GM19452 (cell line): ENCODE measurements at regions not wholly inside any gene's neighbourhood (a gene's known extent, or its start where the extent isn't known, plus 50 kb on each side); places are given as distances from the start of the nearest gene placed in this dataset.

ENCODE experiments used
- ATAC-seq: cut with Tn5 transposase; IDR thresholded peaks from one replicate; pipeline ENCODE4 v1.9.1; 2021; ENCODE audit not compliant: unreplicated experiment

DNA sequence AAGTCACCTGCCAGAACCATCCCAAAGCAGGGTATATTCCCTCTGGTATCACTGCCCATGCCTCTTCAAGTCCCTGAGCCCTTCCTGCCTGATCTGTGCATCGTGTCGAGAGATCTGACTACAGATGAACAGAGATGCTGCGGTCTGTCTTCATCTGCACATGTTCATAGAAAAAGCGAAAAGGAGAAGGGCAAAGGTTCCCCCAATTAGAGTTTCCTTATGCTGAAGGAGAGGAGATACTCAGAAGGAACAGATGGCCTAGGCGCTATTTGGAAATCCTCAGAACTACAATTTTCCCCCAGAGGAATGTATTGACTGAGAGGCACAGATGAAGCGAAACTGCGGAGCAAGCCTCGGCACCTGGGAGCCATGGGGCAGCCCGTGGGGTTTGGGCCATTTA is 170.9 kb downstream of the SEC61B start:
- ATAC-seq: no peak

DNA sequence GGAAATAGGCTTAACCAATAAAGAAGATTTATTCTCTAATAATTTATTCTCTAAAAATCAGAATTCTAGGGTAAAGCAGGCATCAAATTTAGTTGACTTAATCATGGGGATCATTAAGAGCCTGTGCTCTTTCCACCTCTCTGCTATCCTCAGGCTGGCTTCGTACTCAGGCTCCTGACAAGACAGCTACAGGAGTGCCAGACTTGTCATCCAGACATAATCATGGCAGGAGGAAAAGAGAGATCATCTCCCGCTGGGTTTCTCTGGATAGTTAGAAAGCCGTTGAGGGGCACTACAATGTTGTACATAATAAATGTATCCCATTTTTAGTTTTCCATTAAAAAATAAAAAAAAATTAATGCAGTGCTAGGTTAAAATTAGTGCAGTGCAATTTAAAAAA is 171.9 kb downstream of the SEC61B start:
- ATAC-seq: no peak

GRCh38 chr9:99398241-99398640 is 176.2 kb downstream of the SEC61B start:
- no peak for ATAC-seq

- no peak for ATAC-seq
These were observed 177.4 kb downstream of the SEC61B start for GRCh38 chr9:99399474-99399873.

DNA sequence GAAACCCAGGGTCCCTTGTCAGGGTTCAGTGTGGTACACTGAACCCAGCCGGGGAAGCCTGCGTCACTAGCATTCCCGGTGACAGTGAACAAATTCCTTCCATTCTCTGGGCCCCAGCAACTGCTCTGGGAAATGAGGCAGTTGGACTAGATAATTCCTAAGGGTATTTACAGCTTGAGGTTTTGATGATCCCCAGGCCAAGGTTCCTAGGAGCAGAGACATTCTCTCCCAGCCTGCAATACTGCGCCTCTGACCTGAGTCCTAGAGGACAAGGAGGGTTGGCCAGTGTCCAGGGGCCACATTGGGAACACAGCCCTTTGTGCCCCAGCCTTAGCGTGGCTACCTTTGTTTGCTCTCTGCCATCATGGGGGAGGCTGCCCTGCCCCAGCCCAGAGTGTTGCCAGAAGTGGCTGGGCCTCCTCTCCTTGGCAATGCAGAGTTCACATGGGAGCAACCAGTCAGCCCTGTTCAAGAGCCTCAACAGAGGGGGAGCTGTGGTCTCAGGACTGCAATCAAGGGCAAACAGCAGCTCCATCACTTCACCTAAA is 178.2 kb downstream of the SEC61B start:
- no peak for ATAC-seq

GRCh38 chr9:99401680-99402504 is 179.8 kb downstream of the SEC61B start:
- ATAC-seq: no peak

GRCh38 chr9:99403371-99403770 is 181.3 kb downstream of the SEC61B start:
- ATAC-seq: no peak

GRCh38 chr9:99405359-99405758 is 183.3 kb downstream of the SEC61B start:
- ATAC-seq: no peak

GRCh38 chr9:99406939-99407338 is 184.9 kb downstream of the SEC61B start:
- no peak for ATAC-seq

DNA sequence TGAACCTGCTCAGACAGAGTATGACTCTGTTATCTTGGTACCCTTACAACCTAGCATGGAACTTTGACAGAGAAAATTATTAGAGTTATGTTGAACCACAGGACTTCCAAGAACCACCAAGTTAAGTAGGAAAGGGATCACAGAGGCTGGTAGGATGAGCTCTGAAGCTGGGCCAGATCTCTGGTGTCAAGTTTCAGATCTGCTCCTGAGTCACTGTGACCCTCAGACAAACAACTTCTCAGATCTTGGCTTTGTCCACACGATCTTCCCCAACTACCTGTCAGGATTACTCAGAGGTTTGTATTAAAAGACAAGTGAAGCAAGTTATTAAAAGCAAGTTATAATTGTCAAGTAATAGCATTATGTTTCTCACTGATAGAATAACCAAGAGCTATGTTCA is 189.0 kb downstream of the SEC61B start:
- ATAC-seq: no peak

DNA sequence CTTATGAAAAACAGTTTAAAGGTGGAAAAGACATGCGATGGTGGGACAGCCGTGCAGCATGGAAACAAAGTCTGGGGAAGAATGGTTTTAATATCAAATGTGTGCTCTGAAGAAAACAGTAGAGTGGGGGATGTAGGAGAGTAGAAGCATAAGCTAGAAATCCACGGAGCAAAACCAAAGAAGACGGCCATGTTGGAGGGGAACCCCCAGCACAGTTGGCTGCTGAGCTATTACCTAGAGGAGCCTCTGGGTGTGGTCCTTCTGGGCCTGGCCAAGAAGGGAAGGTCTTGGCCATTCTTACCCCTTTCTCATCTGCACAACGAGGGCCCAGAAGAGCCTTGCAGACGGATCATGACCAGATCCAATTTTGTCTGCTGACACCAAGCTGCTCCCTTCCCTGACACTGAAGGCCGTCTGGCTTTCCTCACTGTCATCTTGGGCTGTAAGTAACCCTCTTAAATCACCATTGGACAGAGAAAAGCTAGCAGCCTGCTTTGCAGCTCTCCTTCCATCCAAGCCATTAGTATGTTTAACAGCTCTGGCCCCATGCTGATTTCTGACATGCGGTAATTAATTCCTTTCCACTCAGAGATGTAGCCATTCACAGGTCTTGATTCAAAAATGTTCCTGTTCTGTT is 189.5 kb downstream of the SEC61B start:
- ATAC-seq: no peak

DNA sequence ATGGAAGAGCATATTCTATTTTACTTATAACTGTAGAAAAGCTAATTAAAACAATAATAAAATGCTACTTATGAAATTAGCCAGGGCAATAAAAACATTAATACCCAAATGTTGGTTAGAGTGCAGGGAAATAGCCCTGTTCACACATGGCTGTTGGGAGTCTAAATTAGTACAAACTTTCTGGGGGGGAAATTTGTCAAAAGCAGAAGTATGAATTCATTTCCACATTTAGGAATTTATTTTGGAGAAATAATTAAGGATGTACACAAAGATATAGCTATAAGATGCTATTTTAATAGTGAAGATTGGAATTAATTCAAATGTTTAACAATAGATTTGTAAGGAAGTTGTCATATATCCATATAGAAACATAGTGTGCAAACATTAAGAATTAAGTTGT is 190.5 kb downstream of the SEC61B start:
- no peak for ATAC-seq

DNA sequence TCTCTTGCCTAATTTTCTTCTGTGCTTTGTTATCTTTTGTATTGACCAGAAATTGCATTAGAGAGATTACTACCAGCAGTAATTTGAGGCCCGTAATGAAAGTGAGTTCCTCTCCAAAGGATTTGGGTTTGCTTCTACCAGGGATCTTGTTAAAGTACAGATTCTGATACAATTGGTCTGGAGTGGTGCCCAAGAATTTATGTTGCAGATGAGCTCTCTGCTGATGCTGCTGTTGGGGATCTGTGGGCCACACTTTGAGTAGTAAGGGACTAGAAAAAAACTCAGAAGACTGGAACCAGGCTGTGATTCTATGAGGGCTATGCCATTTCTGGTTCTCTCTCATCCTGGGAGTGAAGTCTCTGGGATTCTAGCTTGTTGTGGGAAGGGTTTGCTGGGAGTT is 192.2 kb downstream of the SEC61B start:
- no peak for ATAC-seq

- ATAC-seq: no peak
These were observed 193.5 kb downstream of the SEC61B start for GRCh38 chr9:99415606-99416005.

DNA sequence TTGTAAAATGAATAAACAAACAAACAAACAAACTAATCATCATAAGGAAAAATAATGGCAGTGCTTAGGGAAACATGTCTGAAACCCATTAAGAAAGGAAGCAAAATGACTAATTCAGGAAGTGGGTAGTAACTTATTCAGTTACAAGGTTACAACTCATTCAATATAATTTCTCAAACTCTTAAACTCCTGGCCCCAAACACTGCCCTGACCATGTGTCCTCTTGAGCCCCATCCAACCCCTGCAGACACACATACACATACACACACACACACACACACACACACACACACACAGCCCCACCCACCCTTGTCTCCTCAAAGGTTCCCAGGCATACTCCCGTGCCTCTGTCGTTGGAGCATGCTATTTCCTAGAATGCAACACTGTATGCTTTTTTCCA is 193.9 kb downstream of the SEC61B start:
- ATAC-seq: no peak

- ATAC-seq: no peak
These were observed 197.0 kb downstream of the SEC61B start for GRCh38 chr9:99419070-99419469.

DNA sequence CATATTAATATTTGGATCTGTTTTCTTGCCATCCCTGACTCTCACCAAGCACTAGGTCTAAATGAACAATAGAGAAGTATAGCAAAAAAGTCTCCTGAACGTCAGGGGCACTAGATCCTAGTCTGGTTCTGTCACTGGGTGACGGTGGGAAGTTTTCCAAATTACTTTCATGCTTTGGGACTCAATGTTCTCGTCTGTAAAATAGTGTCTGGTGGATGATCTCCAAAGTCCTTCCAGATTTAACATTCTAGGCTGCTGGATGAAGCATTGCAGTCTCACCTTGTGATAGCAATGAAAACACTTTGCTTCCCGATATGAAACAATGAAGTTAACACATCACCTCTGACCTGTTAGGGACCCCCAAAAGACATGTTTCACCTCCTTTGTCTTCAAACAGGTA is 199.3 kb downstream of the SEC61B start:
- ATAC-seq: no peak

DNA sequence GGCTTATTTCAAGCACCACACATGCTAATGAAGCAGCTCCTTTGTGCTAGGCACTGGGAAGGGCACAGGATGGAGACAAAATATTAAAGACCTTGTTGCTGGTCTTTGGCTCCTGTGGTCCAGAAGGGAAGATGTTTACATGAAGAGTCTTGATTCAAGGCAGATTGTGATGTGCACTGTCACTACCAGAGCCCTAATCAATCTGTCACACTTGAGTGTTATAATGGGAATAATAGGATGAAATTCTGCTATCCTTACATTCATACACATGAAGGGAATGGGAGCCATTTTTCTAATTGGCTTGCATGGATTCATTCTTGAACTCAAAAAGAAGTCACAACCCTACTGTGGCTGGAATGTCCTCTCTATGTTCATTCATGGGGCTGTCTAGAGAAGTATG is 203.0 kb downstream of the SEC61B start:
- no peak for ATAC-seq

DNA sequence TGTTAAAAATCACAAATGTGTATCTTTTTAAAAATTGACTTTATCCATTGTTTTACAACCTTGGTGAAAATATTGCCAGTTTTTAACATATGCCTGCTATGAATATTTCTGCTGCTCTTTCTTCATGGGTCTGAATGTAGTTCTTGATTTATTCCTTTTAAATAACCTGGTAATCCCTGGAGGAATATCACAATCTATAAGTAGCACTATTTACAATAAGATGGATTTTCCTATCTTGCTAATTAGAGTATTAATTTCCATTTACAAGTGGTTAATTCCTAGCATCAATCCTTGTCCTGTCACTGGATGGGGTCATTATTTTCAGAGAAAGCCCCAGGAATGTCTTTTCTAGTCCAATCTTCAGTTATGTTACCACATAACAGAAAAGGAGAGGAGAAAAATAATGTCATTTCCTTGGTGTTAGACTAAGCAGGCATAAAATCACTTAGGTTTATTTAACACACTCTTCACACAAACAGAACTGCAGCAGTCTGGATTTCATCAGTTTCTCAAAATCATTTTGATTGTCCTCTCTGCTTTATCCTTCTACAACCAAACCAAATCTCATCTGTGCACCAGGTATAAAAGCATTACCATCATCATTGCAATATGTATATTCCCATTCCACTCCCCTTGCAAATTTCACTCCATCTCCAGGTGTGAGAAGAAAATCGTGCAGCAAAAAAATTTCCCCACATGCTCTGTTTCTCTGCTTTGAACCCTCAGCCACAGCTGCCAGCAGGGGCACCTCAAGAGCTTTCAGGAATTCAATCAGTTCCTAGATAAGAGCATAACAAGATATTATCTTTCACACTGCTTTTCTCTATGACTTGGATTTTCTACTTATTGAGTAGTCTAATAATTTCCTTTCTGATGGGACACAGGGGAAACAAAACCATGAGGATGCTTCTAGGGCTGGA is 204.1 kb downstream of the SEC61B start:
- ATAC-seq: no peak

DNA sequence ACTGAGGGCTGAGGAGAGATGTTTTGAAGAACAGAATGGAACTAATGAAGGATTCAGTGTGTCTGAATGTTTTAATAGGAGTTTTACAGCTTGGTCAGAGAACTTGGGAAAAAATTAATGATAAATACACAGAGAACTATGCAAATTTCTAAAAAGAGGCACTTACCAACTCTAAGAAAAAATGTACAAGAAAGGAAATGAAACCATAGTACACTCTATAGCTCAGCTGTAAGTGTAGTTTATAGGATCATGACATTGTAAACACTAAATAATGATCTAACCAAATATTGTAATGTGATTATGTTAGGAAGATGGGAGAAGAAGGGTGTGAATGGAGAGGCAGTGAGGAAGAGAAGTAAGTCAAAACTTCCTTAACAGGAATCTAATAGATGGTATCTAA is 205.2 kb downstream of the SEC61B start:
- no peak for ATAC-seq

- no peak for ATAC-seq
These were observed 208.2 kb downstream of the SEC61B start for GRCh38 chr9:99430301-99430700.
